ENCODE measurements at regions not wholly inside any gene's neighbourhood (a gene's known extent, or its start where the extent isn't known, plus 50 kb on each side); places are given as distances from the start of the nearest gene placed in this dataset.
"Not testable (repeated sequence)": the region's sequence is repeated elsewhere in the genome, so short reads cannot be mapped to it uniquely, and the experiment has no call there.

DNA sequence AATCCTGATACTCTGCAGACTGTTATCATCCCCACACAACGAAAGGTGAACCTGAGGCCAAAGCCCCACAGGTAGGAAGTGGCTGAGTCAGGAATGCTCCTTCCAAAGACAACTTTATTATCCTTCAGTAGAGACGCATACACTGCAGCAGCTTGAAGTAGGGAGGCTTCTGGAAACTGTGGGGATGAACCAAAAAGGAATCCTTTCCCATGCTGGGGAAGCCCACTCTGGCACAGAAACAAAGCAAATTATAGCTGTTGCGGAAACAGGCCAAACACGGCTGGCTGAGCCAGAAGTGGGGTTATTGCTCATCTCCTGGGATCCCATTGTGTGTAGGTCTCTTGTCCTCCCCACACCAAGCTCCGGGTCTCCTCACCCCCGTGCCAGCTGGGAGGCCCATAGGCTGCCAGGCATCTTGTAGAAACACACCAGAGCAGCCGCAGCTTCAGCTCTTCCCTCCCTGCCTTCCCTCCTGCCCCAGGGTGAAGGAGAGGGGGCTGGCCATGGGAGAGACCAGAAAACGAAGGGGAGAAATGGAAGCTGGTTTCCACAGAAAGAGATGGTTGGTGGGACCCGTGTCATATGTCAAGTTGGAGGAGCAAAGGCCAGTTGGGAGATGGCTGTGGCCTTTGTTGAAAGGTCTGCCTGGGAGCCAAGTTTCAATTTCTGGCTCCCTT, 176.9 kb upstream of the NABP1 start:
- Histone ChIP-seq H3K36me3 (ENCODE audit: control insufficient read depth in 4 of 4, insufficient read depth in 4 of 4, low read length in 3 of 4) (no peaks in the 10 kb centered on the region), H3K4me1 (ENCODE audit: control extremely low read depth in 1 of 4, control insufficient read depth in 4 of 4, insufficient read depth in 4 of 4, low read length in 3 of 4) (no peaks in the 10 kb centered on the region), H3K9me3 (ENCODE audit: control extremely low read depth in 1 of 5, control insufficient read depth in 4 of 5, insufficient read depth in 2 of 5, low read depth in 1 of 5, low read length in 4 of 5) (no peaks in the 10 kb centered on the region), H3K27me3 (replicated peaks in 2 of 5; ENCODE audit: control insufficient read depth in 4 of 5, insufficient read depth in 5 of 5, low read length in 4 of 5) (no peaks in the 10 kb centered on the region), H3K4me3 (ENCODE audit: control insufficient read depth in 1 of 7, extremely low read depth in 1 of 7, insufficient read depth in 4 of 7, low read depth in 2 of 7, low read length in 6 of 7) (no peak overlapping the region), H3K27ac (ENCODE audit: insufficient read depth in 1 of 2, low read depth in 1 of 2, low read length in 2 of 2, poor library complexity in 1 of 2, severe bottlenecking in 2 of 2) (no peak overlapping the region)
- CTCF ChIA-PET, result interaction anchor here (0.6 to 7.2 kb wide), 15 partner anchors 12 to 449 kb away, joined by 3 to 40 read pairs (median 3); no protein-coding TSS in a partner anchor
- POLR2A ChIA-PET, result no interaction called here
- DNase-seq, result no peak
- 95% methylated on average over 3 of the region's 9 CpGs for WGBS (ENCODE audit: insufficient coverage)

DNA sequence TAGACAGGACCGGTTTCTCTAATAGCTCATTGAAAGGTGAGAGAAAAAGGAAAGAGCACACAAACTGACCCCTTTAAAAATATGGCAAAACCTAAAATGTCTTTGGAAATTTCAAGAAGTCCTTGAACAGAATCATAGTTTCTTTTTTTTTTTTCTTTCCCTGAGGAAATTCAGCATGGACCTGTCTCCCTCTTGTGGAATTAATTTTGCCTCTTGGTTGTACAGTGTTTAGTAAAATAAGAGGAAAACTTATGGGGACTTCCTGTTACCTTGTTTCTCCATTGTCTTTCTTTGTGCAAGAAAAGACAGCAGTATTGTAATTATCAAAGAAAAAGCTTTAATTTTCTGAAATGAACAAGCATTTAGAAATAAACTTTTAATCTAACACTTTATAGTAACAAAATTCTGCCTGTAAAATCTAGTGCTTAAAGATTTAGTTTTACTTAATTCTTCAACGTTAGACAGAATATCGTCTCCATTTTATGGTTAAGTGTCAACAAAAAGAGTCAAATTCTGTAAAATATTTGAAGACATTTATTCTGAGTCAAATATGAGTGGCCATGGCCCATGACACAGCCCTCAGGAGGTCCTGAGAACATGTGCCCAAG, 176.3 kb upstream of the NABP1 start:
- H3K4me3 ChIP-seq (ENCODE audit: control insufficient read depth in 1 of 7, extremely low read depth in 1 of 7, insufficient read depth in 4 of 7, low read depth in 2 of 7, low read length in 6 of 7), result no peak overlapping the region
- ChIA-PET POLR2A (no interaction called here), CTCF (interaction anchor here (0.6 to 7.2 kb wide), 12 partner anchors 12 to 449 kb away, joined by 3 to 40 read pairs (median 4); no protein-coding TSS in a partner anchor)
- H3K4me1 ChIP-seq (ENCODE audit: control extremely low read depth in 1 of 4, control insufficient read depth in 4 of 4, insufficient read depth in 4 of 4, low read length in 3 of 4), result no peaks in the 10 kb centered on the region
- H3K9me3 ChIP-seq (ENCODE audit: control extremely low read depth in 1 of 5, control insufficient read depth in 4 of 5, insufficient read depth in 2 of 5, low read depth in 1 of 5, low read length in 4 of 5), result no peaks in the 10 kb centered on the region
- H3K36me3 ChIP-seq (ENCODE audit: control insufficient read depth in 4 of 4, insufficient read depth in 4 of 4, low read length in 3 of 4), result no peaks in the 10 kb centered on the region
- WGBS (ENCODE audit: insufficient coverage), result 100% methylated on average over 1 of the region's 3 CpGs
- no peak overlapping the region for H3K27ac ChIP-seq (ENCODE audit: insufficient read depth in 1 of 2, low read depth in 1 of 2, low read length in 2 of 2, poor library complexity in 1 of 2, severe bottlenecking in 2 of 2)
- DNase-seq, result peak; percentile 18 to 28 (median 20)
- H3K27me3 ChIP-seq (replicated peaks in 2 of 5; ENCODE audit: control insufficient read depth in 4 of 5, insufficient read depth in 5 of 5, low read length in 4 of 5), result no peaks in the 10 kb centered on the region

- H3K4me3 ChIP-seq (ENCODE audit: control insufficient read depth in 1 of 7, extremely low read depth in 1 of 7, insufficient read depth in 4 of 7, low read depth in 2 of 7, low read length in 6 of 7), result no peak overlapping the region
- 0% methylated on average over 1 of the region's 3 CpGs for WGBS (ENCODE audit: insufficient coverage)
- H3K27ac ChIP-seq (ENCODE audit: insufficient read depth in 1 of 2, low read depth in 1 of 2, low read length in 2 of 2, poor library complexity in 1 of 2, severe bottlenecking in 2 of 2), result no peak overlapping the region
- H3K9me3 ChIP-seq (ENCODE audit: control extremely low read depth in 1 of 5, control insufficient read depth in 4 of 5, insufficient read depth in 2 of 5, low read depth in 1 of 5, low read length in 4 of 5), result peaks cover 0 to 3% (median 0%) of the 10 kb centered on the region in 5 experiments
- POLR2A ChIA-PET, result no interaction called here
- H3K4me1 ChIP-seq (ENCODE audit: control extremely low read depth in 1 of 4, control insufficient read depth in 4 of 4, insufficient read depth in 4 of 4, low read length in 3 of 4), result no peaks in the 10 kb centered on the region
- no peak for DNase-seq
- H3K36me3 ChIP-seq (ENCODE audit: control insufficient read depth in 4 of 4, insufficient read depth in 4 of 4, low read length in 3 of 4), result no peaks in the 10 kb centered on the region
- CTCF ChIA-PET, result interaction anchor here (0.7 to 1.6 kb wide), 2 partner anchors 13 to 288 kb away, joined by 4 to 6 read pairs; no protein-coding TSS in a partner anchor
- H3K27me3 ChIP-seq (replicated peaks in 2 of 5; ENCODE audit: control insufficient read depth in 4 of 5, insufficient read depth in 5 of 5, low read length in 4 of 5), result no peaks in the 10 kb centered on the region
Observed at GRCh38 chr2:191506515-191506914, 171.4 kb upstream of the NABP1 start.

GRCh38 chr2:191507252-191507853, 170.6 kb upstream of the NABP1 start:
- 92% methylated on average over 3 of the region's 8 CpGs for WGBS (ENCODE audit: insufficient coverage)
- H3K4me3 ChIP-seq (ENCODE audit: control insufficient read depth in 1 of 7, extremely low read depth in 1 of 7, insufficient read depth in 4 of 7, low read depth in 2 of 7, low read length in 6 of 7); H3K27ac ChIP-seq (ENCODE audit: insufficient read depth in 1 of 2, low read depth in 1 of 2, low read length in 2 of 2, poor library complexity in 1 of 2, severe bottlenecking in 2 of 2); POLR2A ChIA-PET; H3K9me3 ChIP-seq (ENCODE audit: control extremely low read depth in 1 of 5, control insufficient read depth in 4 of 5, insufficient read depth in 2 of 5, low read depth in 1 of 5, low read length in 4 of 5); H3K36me3 ChIP-seq (ENCODE audit: control insufficient read depth in 4 of 4, insufficient read depth in 4 of 4, low read length in 3 of 4); DNase-seq; H3K27me3 ChIP-seq (replicated peaks in 2 of 5; ENCODE audit: control insufficient read depth in 4 of 5, insufficient read depth in 5 of 5, low read length in 4 of 5); H3K4me1 ChIP-seq (ENCODE audit: control extremely low read depth in 1 of 4, control insufficient read depth in 4 of 4, insufficient read depth in 4 of 4, low read length in 3 of 4): not testable (repeated sequence)
- CTCF ChIA-PET, result interaction anchor here (1.6 kb wide), 1 partner anchor 289 kb away, joined by 6 read pairs; no protein-coding TSS in a partner anchor

GRCh38 chr2:191508738-191509137, 169.2 kb upstream of the NABP1 start:
- H3K27me3 ChIP-seq (replicated peaks in 2 of 5; ENCODE audit: control insufficient read depth in 4 of 5, insufficient read depth in 5 of 5, low read length in 4 of 5), result no peaks in the 10 kb centered on the region
- no peak overlapping the region for H3K27ac ChIP-seq (ENCODE audit: insufficient read depth in 1 of 2, low read depth in 1 of 2, low read length in 2 of 2, poor library complexity in 1 of 2, severe bottlenecking in 2 of 2)
- no peaks in the 10 kb centered on the region for H3K36me3 ChIP-seq (ENCODE audit: control insufficient read depth in 4 of 4, insufficient read depth in 4 of 4, low read length in 3 of 4)
- POLR2A ChIA-PET, result no interaction called here
- WGBS (ENCODE audit: insufficient coverage), result 94% methylated on average over 2 of the region's 5 CpGs
- H3K9me3 ChIP-seq (ENCODE audit: control extremely low read depth in 1 of 5, control insufficient read depth in 4 of 5, insufficient read depth in 2 of 5, low read depth in 1 of 5, low read length in 4 of 5), result peaks cover 0 to 3% (median 0%) of the 10 kb centered on the region in 5 experiments
- H3K4me3 ChIP-seq (ENCODE audit: control insufficient read depth in 1 of 7, extremely low read depth in 1 of 7, insufficient read depth in 4 of 7, low read depth in 2 of 7, low read length in 6 of 7), result no peak overlapping the region
- no peaks in the 10 kb centered on the region for H3K4me1 ChIP-seq (ENCODE audit: control extremely low read depth in 1 of 4, control insufficient read depth in 4 of 4, insufficient read depth in 4 of 4, low read length in 3 of 4)
- CTCF ChIA-PET, result interaction anchor here (0.8 to 1.2 kb wide), 3 partner anchors 14 to 354 kb away, joined by 3 to 4 read pairs (median 3); no protein-coding TSS in a partner anchor
- DNase-seq, result no peak

GRCh38 chr2:191512216-191512835, 165.6 kb upstream of the NABP1 start:
- Histone ChIP-seq H3K4me3 (ENCODE audit: control insufficient read depth in 1 of 7, extremely low read depth in 1 of 7, insufficient read depth in 4 of 7, low read depth in 2 of 7, low read length in 6 of 7) (no peak overlapping the region), H3K27ac (ENCODE audit: insufficient read depth in 1 of 2, low read depth in 1 of 2, low read length in 2 of 2, poor library complexity in 1 of 2, severe bottlenecking in 2 of 2) (no peak overlapping the region), H3K4me1 (ENCODE audit: control extremely low read depth in 1 of 4, control insufficient read depth in 4 of 4, insufficient read depth in 4 of 4, low read length in 3 of 4) (no peaks in the 10 kb centered on the region), H3K36me3 (ENCODE audit: control insufficient read depth in 4 of 4, insufficient read depth in 4 of 4, low read length in 3 of 4) (no peaks in the 10 kb centered on the region), H3K27me3 (replicated peaks in 2 of 5; ENCODE audit: control insufficient read depth in 4 of 5, insufficient read depth in 5 of 5, low read length in 4 of 5) (no peaks in the 10 kb centered on the region), H3K9me3 (ENCODE audit: control extremely low read depth in 1 of 5, control insufficient read depth in 4 of 5, insufficient read depth in 2 of 5, low read depth in 1 of 5, low read length in 4 of 5) (peaks cover 0 to 3% (median 0%) of the 10 kb centered on the region in 5 experiments)
- DNase-seq, result no peak
- 100% methylated on average over 1 of the region's 7 CpGs for WGBS (ENCODE audit: insufficient coverage)
- ChIA-PET POLR2A (no interaction called here), CTCF (interaction anchor here (1.5 kb wide), 1 partner anchor 460 kb away, joined by 3 read pairs; no protein-coding TSS in a partner anchor)

Measured in common myeloid progenitor, CD34-positive (primary cell).